MM.1S (cell line): ENCODE measurements at regions not wholly inside any gene's neighbourhood (a gene's known extent, or its start where the extent isn't known, plus 50 kb on each side); places are given as distances from the start of the nearest gene placed in this dataset.

Experiments used
- DNase-seq: peaks from one replicate; pipeline ENCODE4 v3.0.0-alpha.2; 2015
- H2AFZ ChIP-seq: fragments of 300-600 bp; sonication (generic); 2 replicates; pipeline ENCODE4 v1.6.0; 2016; ENCODE audit warnings: antibody characterized with exemption, low read length
- H3F3A ChIP-seq: fragments of 300-600 bp; sonication (generic); 2 replicates; pipeline ENCODE4 v1.6.1; 2016; ENCODE audit warnings: mild to moderate bottlenecking, antibody characterized with exemption, low read length, moderate library complexity, mixed read lengths; ENCODE audit not compliant: insufficient read depth
- H3K27ac ChIP-seq: fragments of 300-600 bp; sonication (generic); 2 replicates; pipeline ENCODE4 v1.5.1; 2016; ENCODE audit warnings: mild to moderate bottlenecking, low read length
- H3K27me3 ChIP-seq: fragments of 300-600 bp; sonication (generic); replicated peaks from 2 replicates; pipeline ENCODE4 v1.6.0; 2016; ENCODE audit warnings: low read length; ENCODE audit not compliant: insufficient read depth
- H3K36me3 ChIP-seq: fragments of 300-600 bp; sonication (generic); replicated peaks from 2 replicates; pipeline ENCODE4 v1.6.1; 2016; ENCODE audit warnings: mild to moderate bottlenecking, low read length, mixed read lengths; ENCODE audit not compliant: insufficient read depth
- H3K4me1 ChIP-seq: fragments of 300-600 bp; sonication (generic); 2 replicates; pipeline ENCODE4 v1.6.1; 2016; ENCODE audit warnings: low read length, mixed read lengths
- H3K4me2 ChIP-seq: fragments of 300-600 bp; sonication (generic); 2 replicates; pipeline ENCODE4 v1.6.0; 2016; ENCODE audit warnings: low read depth, low read length
- H3K4me3 ChIP-seq: fragments of 300-600 bp; sonication (generic); 2 replicates; pipeline ENCODE4 v1.5.1; 2016; ENCODE audit warnings: low read length, mixed read lengths
- H3K79me2 ChIP-seq: fragments of 300-600 bp; sonication (generic); 2 replicates; pipeline ENCODE4 v1.6.1; 2016; ENCODE audit warnings: mixed run types, low read length, mixed read lengths
- H3K9ac ChIP-seq: fragments of 300-600 bp; sonication (generic); 2 replicates; pipeline ENCODE4 v1.6.1; 2016; ENCODE audit warnings: low read length, mixed read lengths
- H3K9me2 ChIP-seq: fragments of 300-600 bp; sonication (generic); replicated peaks from 2 replicates; pipeline ENCODE4 v1.6.1; 2016; ENCODE audit warnings: mild to moderate bottlenecking, low read length, mixed read lengths; ENCODE audit not compliant: insufficient read depth
- H3K9me3 ChIP-seq: fragments of 300-600 bp; sonication (generic); replicated peaks from 2 replicates; pipeline ENCODE4 v1.6.1; 2016; ENCODE audit warnings: mild to moderate bottlenecking, low read length, mixed read lengths; ENCODE audit not compliant: insufficient read depth
- H4K20me1 ChIP-seq: fragments of 300-600 bp; sonication (generic); 2 replicates; pipeline ENCODE4 v1.6.1; 2016; ENCODE audit warnings: mild to moderate bottlenecking, low read length, moderate library complexity, mixed read lengths; ENCODE audit not compliant: insufficient read depth
- EZH2 ChIP-seq: fragments of 300-600 bp; sonication (generic); optimal IDR thresholded peaks from 2 replicates; pipeline ENCODE3; 2017; ENCODE audit warnings: low read depth, mild to moderate bottlenecking, antibody characterized with exemption, low read length, mixed read lengths
- EZH2phosphoT487 ChIP-seq: fragments of 300-600 bp; sonication (generic); IDR thresholded peaks from 2 replicates; pipeline ENCODE4 v1.6.1; 2018; ENCODE audit warnings: antibody characterized with exemption, low read length
- TF ChIP-seq, protein P1 (sequence below): fragments of 300-600 bp; sonication (generic); IDR thresholded peaks from 2 replicates; pipeline ENCODE4 v1.5.1; 2016; ENCODE audit warnings: antibody characterized with exemption, low read length, mixed read lengths

DNA sequence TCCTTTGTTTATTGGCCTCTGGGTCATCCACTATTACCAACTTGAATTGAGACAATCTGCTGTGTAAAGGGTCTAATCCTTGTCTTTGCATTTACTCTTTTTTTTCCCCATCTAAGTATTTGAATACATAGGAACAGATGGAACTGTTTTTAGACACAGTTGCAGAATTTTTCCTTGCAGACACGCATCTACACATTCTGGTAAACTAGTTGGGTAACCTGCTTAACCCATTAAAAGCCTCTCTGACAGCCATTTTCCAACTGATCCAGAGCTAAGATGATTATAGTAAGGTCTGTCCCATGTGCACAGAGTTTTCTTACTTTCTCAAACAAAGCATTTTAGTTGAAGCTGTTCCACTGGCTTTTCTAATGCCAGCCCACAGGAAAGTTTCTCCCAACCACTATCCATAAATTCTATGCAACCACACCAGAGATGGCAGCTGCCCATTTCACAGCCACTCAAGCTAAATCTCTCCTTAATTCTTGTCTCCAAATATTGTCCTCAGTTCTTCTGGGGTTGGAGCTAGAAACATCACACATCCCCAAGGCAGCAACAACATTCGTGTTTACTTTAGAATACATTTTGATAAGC is 492.1 kb downstream of the MAFB start:
- no peaks in the 10 kb centered on the region for H3K36me3 ChIP-seq
- no peak for DNase-seq
- H3F3A ChIP-seq: no peaks in the 10 kb centered on the region
- H3K27ac ChIP-seq: no peak overlapping the region
- no peaks in the 10 kb centered on the region for H3K9me2 ChIP-seq
- no peaks in the 10 kb centered on the region for H4K20me1 ChIP-seq
- H2AFZ ChIP-seq: no peak overlapping the region
- H3K9me3 ChIP-seq: no peaks in the 10 kb centered on the region
- TF ChIP-seq, protein P1, sequence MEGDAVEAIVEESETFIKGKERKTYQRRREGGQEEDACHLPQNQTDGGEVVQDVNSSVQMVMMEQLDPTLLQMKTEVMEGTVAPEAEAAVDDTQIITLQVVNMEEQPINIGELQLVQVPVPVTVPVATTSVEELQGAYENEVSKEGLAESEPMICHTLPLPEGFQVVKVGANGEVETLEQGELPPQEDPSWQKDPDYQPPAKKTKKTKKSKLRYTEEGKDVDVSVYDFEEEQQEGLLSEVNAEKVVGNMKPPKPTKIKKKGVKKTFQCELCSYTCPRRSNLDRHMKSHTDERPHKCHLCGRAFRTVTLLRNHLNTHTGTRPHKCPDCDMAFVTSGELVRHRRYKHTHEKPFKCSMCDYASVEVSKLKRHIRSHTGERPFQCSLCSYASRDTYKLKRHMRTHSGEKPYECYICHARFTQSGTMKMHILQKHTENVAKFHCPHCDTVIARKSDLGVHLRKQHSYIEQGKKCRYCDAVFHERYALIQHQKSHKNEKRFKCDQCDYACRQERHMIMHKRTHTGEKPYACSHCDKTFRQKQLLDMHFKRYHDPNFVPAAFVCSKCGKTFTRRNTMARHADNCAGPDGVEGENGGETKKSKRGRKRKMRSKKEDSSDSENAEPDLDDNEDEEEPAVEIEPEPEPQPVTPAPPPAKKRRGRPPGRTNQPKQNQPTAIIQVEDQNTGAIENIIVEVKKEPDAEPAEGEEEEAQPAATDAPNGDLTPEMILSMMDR: no peak
- TF ChIP-seq EZH2phosphoT487 (no peak), EZH2 (no peak)
- no peaks in the 10 kb centered on the region for H3K27me3 ChIP-seq
- no peak overlapping the region for H3K4me2 ChIP-seq
- H3K9ac ChIP-seq: no peak overlapping the region
- no peaks in the 10 kb centered on the region for H3K79me2 ChIP-seq
- H3K4me1 ChIP-seq: no peaks in the 10 kb centered on the region
- H3K4me3 ChIP-seq: no peak overlapping the region

DNA sequence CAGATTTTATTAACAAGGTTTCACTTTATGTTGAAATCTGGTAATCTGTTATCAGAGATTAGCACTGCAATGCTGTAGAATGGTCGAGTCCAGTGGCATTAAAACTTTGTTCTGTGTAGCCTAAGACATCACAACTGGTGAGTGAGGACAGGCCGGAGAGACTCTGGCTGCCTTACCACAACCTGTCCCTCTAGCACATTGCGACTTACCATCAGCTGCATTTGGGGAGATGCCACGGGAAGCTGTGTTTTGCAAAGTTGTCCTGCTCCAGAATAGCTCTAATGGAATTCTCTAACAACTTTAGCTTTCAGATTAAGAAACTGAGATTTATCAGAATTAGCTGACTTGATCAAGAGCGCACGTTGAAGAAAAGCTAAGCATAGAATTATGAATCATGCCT is 493.3 kb downstream of the MAFB start:
- Histone ChIP-seq H2AFZ (no peak overlapping the region), H3K4me3 (no peak overlapping the region), H3K36me3 (no peaks in the 10 kb centered on the region), H3K4me1 (no peaks in the 10 kb centered on the region), H3K4me2 (no peak overlapping the region), H3K9ac (no peak overlapping the region), H3K9me3 (no peaks in the 10 kb centered on the region), H3K27ac (no peak overlapping the region), H3K9me2 (no peaks in the 10 kb centered on the region), H4K20me1 (no peaks in the 10 kb centered on the region), H3K27me3 (no peaks in the 10 kb centered on the region), H3K79me2 (no peaks in the 10 kb centered on the region), H3F3A (no peaks in the 10 kb centered on the region)
- DNase-seq: no peak
- no peak for TF ChIP-seq EZH2

DNA sequence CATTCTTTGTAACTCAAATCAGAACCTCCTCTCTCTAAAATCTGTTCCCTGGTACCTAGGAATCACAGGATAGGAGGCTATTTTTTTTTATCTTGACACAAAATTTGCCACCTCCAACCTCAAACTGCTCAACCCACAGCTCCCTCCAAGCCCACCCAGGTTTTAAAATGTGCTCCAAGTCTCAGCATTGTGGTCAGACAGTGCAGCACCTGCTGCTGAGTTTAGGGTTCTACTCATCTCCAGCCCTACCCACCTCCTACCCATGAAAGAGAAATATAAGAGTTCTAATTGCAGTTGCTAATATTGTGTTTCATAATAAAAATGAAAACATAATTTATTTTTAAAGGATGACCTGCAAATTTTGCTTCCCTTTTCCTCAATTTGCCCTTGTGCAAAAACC is 496.5 kb downstream of the MAFB start:
- Histone ChIP-seq H3K36me3 (no peaks in the 10 kb centered on the region), H3K9me3 (no peaks in the 10 kb centered on the region), H3K4me3 (no peak overlapping the region), H3K4me2 (no peak overlapping the region), H3K27ac (no peak overlapping the region), H3F3A (no peaks in the 10 kb centered on the region), H3K79me2 (no peaks in the 10 kb centered on the region), H2AFZ (no peak overlapping the region), H3K4me1 (no peaks in the 10 kb centered on the region), H4K20me1 (no peaks in the 10 kb centered on the region), H3K9me2 (no peaks in the 10 kb centered on the region), H3K27me3 (no peaks in the 10 kb centered on the region), H3K9ac (no peak overlapping the region)
- DNase-seq: no peak
- TF ChIP-seq EZH2phosphoT487 (no peak), EZH2 (no peak)
- TF ChIP-seq, protein P1: no peak

DNA sequence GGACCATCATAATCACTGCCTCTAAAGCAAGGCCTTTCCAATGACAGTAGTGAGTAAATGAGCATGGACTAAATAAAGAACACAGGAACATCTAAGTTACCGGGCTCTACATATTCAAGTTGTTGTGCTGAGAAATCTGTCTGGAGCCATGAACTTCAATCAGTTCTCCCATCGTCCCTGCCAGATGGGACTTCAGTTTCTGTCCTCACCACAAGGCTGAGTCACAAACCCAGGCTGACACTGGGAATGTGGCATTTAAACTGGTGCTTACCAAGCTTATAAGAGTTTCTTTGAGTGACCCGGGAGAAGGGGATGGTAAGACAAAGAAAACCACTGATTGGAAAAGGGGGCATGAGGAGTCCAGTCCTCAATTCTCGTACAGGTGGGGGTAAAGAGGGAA is 497.0 kb downstream of the MAFB start:
- no peaks in the 10 kb centered on the region for H3K4me1 ChIP-seq
- TF ChIP-seq, protein P1: no peak
- TF ChIP-seq EZH2phosphoT487 (no peak), EZH2 (no peak)
- H4K20me1 ChIP-seq: no peaks in the 10 kb centered on the region
- no peaks in the 10 kb centered on the region for H3F3A ChIP-seq
- no peak overlapping the region for H3K4me2 ChIP-seq
- no peak for DNase-seq
- no peaks in the 10 kb centered on the region for H3K36me3 ChIP-seq
- H3K9me2 ChIP-seq: no peaks in the 10 kb centered on the region
- no peaks in the 10 kb centered on the region for H3K9me3 ChIP-seq
- no peak overlapping the region for H2AFZ ChIP-seq
- H3K27ac ChIP-seq: no peak overlapping the region
- H3K9ac ChIP-seq: no peak overlapping the region
- no peak overlapping the region for H3K4me3 ChIP-seq
- H3K79me2 ChIP-seq: no peaks in the 10 kb centered on the region
- no peaks in the 10 kb centered on the region for H3K27me3 ChIP-seq
